ENCODE measurements at regions not wholly inside any gene's neighbourhood (a gene's known extent, or its start where the extent isn't known, plus 50 kb on each side); places are given as distances from the start of the nearest gene placed in this dataset.

DNA sequence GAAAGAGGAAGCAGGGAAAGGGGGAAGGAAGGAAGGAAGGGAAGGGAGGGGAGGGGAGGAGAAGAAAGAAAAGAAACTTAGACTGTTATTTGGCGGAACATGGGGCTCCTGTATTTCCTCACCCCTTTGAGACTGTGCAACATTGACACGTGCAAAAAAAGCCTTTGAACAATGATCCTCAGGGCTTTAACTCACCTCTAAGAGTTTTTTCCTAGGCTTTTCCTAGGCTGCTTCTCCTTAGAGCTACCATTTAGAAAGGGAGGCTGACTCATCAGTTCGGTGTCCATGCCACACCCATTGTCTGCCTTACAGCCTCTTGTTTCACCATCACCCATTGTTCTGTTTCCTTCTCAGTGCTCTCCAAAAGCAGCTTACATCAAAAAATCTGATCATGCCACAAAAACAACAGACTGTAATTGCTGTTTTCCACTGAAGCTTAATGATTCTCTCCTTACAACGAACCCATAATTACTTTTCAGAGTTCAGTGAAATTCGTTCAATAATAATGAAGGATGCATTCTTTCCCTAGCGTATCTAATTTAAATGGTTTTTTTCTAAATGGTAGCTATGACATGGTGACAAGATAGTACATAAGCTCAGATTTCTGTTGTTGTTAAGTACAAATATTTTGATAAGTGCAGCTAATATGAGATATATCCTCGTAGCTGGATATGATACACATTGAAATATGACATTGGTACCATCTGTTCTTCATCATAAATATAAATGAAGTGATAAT is 90.8 kb downstream of the PRLHR start:
- peak in 1 of 7 donors; percentile 18 for DNase-seq
- intact Hi-C loops (cut with DNase I) = no loop called here
- no peaks in the 10 kb centered on the region for H3K4me1 ChIP-seq (replicated peaks in 1 of 2)
- H3K4me3 ChIP-seq = no peak overlapping the region
- H3K27ac ChIP-seq = no peak overlapping the region
- no peaks in the 10 kb centered on the region for H3K9me3 ChIP-seq (replicated peaks in 1 of 3)
- H3K36me3 ChIP-seq (replicated peaks in 1 of 2) = no peaks in the 10 kb centered on the region
- WGBS, 4 donors = 55 to 63% (median 60%) methylated on average over 7 of the region's 7 CpGs
- TF ChIP-seq, protein P1, sequence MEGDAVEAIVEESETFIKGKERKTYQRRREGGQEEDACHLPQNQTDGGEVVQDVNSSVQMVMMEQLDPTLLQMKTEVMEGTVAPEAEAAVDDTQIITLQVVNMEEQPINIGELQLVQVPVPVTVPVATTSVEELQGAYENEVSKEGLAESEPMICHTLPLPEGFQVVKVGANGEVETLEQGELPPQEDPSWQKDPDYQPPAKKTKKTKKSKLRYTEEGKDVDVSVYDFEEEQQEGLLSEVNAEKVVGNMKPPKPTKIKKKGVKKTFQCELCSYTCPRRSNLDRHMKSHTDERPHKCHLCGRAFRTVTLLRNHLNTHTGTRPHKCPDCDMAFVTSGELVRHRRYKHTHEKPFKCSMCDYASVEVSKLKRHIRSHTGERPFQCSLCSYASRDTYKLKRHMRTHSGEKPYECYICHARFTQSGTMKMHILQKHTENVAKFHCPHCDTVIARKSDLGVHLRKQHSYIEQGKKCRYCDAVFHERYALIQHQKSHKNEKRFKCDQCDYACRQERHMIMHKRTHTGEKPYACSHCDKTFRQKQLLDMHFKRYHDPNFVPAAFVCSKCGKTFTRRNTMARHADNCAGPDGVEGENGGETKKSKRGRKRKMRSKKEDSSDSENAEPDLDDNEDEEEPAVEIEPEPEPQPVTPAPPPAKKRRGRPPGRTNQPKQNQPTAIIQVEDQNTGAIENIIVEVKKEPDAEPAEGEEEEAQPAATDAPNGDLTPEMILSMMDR (IDR thresholded peaks at IDR 0.05) = no peak
- TF ChIP-seq POLR2A (IDR thresholded peaks at IDR 0.05) = no peak
- H3K27me3 ChIP-seq = no peaks in the 10 kb centered on the region

- WGBS, 4 donors = 78 to 91% (median 82%) methylated on average over 1 of the region's 1 CpG
- no peaks in the 10 kb centered on the region for H3K36me3 ChIP-seq (replicated peaks in 1 of 2)
- no peak overlapping the region for H3K27ac ChIP-seq
- intact Hi-C loops (cut with DNase I) = no loop called here
- no peaks in the 10 kb centered on the region for H3K9me3 ChIP-seq (replicated peaks in 1 of 3)
- H3K4me1 ChIP-seq (replicated peaks in 1 of 2) = no peaks in the 10 kb centered on the region
- TF ChIP-seq, protein P1 (IDR thresholded peaks at IDR 0.05) = no peak
- no peak for TF ChIP-seq POLR2A (IDR thresholded peaks at IDR 0.05)
- DNase-seq = no peak
- H3K27me3 ChIP-seq = no peaks in the 10 kb centered on the region
- H3K4me3 ChIP-seq = no peak overlapping the region
Observed at GRCh38 chr10:118504044-118504443, 91.4 kb downstream of the PRLHR start.

DNA sequence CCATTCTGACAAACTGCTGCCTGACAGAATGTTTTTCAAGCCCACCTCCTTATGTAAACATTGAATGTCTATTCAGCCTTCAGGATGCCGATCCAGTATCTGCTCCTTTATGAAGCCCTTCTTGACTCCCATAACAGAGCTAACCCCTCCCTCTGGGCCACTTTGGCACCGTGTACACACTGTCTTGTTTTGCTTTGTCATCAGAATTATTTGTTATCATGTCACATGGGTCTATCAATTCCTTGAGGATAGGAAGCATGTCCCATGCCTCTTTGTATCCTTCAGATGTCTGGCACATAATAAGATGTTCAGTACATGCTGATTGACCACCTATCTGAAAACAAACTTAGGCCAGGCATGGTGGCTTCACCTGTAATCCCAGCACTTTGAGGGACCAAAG is 92.3 kb downstream of the PRLHR start:
- no peak overlapping the region for H3K4me3 ChIP-seq
- intact Hi-C loops (cut with DNase I) = no loop called here
- no peak for DNase-seq
- no peaks in the 10 kb centered on the region for H3K4me1 ChIP-seq (replicated peaks in 1 of 2)
- TF ChIP-seq, protein P1 (IDR thresholded peaks at IDR 0.05) = no peak
- TF ChIP-seq POLR2A (IDR thresholded peaks at IDR 0.05) = no peak
- no peak overlapping the region for H3K27ac ChIP-seq
- peaks cover 4% of the 10 kb centered on the region for H3K27me3 ChIP-seq
- no peaks in the 10 kb centered on the region for H3K36me3 ChIP-seq (replicated peaks in 1 of 2)
- 45 to 65% (median 56%) methylated on average over 2 of the region's 2 CpGs for WGBS, 4 donors
- H3K9me3 ChIP-seq (replicated peaks in 1 of 3) = no peaks in the 10 kb centered on the region

GRCh38 chr10:118501637-118502440 is 93.6 kb downstream of the PRLHR start:
- Histone ChIP-seq H3K36me3 (replicated peaks in 1 of 2) (no peaks in the 10 kb centered on the region), H3K4me1 (replicated peaks in 1 of 2) (no peaks in the 10 kb centered on the region), H3K27me3 (peaks cover 7% of the 10 kb centered on the region), H3K27ac (no peak overlapping the region), H3K9me3 (replicated peaks in 1 of 3) (no peaks in the 10 kb centered on the region), H3K4me3 (no peak overlapping the region)
- TF ChIP-seq, protein P1 (IDR thresholded peaks at IDR 0.05) = no peak
- no peak for TF ChIP-seq POLR2A (IDR thresholded peaks at IDR 0.05)
- DNase-seq = peak in 1 of 7 donors; percentile 10
- WGBS, 4 donors = 65 to 75% (median 69%) methylated on average over 9 of the region's 9 CpGs
- intact Hi-C loops (cut with DNase I) = no loop called here

Measured in adrenal gland (tissue), 9 donors.